NCI-H187 (cell line): ENCODE measurements at regions not wholly inside any gene's neighbourhood (a gene's known extent, or its start where the extent isn't known, plus 50 kb on each side); places are given as distances from the start of the nearest gene placed in this dataset.
"Not testable (repeated sequence)": the region's sequence is repeated elsewhere in the genome, so short reads cannot be mapped to it uniquely, and the experiment has no call there.

ENCODE experiments used
- DNase-seq, 2 experiments: peaks; one replicate each; lab custom pipeline; 2025; lab: John Stamatoyannopoulos, UW

- no peak for DNase-seq
Observed at GRCh38 chr22:35183917-35184316, 73.4 kb upstream of the HMGXB4 start.

- no peak for DNase-seq
Observed at GRCh38 chr22:35186492-35186891, 70.8 kb upstream of the HMGXB4 start.

- DNase-seq, result not testable (repeated sequence)
Observed at GRCh38 chr22:35188930-35189329, 68.4 kb upstream of the HMGXB4 start.

GRCh38 chr22:35189559-35189958 is 67.7 kb upstream of the HMGXB4 start:
- DNase-seq, result no peak

- no peak for DNase-seq
Observed at GRCh38 chr22:35191412-35191811, 65.9 kb upstream of the HMGXB4 start.

- no peak for DNase-seq
Observed at GRCh38 chr22:35192129-35192918, 65.0 kb upstream of the HMGXB4 start.

- DNase-seq, result no peak
Observed at GRCh38 chr22:35195226-35195625, 62.1 kb upstream of the HMGXB4 start.

- DNase-seq, result no peak
Observed at GRCh38 chr22:35195821-35196220, 61.5 kb upstream of the HMGXB4 start.

GRCh38 chr22:35197071-35197470 is 60.2 kb upstream of the HMGXB4 start:
- no peak for DNase-seq

- DNase-seq, result no peak
Observed at GRCh38 chr22:35197886-35198285, 59.4 kb upstream of the HMGXB4 start.

GRCh38 chr22:35198738-35199137 is 58.6 kb upstream of the HMGXB4 start:
- no peak for DNase-seq

GRCh38 chr22:35202376-35202775 is 54.9 kb upstream of the HMGXB4 start:
- DNase-seq, result no peak

- no peak for DNase-seq
Observed at GRCh38 chr22:35203583-35203982, 53.7 kb upstream of the HMGXB4 start.

GRCh38 chr22:35204807-35205775 is 52.2 kb upstream of the HMGXB4 start:
- DNase-seq, result no peak

- no peak for DNase-seq
Observed at GRCh38 chr22:35205961-35206360, 51.3 kb upstream of the HMGXB4 start.

GRCh38 chr22:35206889-35207288 is 50.4 kb upstream of the HMGXB4 start:
- no peak for DNase-seq
